SU-DHL-6 (cell line): ENCODE measurements at regions not wholly inside any gene's neighbourhood (a gene's known extent, or its start where the extent isn't known, plus 50 kb on each side); places are given as distances from the start of the nearest gene placed in this dataset.

Experiments
- H2AFZ ChIP-seq: fragments of 200-600 bp; sonication (generic); 2 replicates; pipeline ENCODE4 v1.6.1; 2014; ENCODE audit warnings: low read depth, mild to moderate bottlenecking, moderate library complexity, mixed read lengths, antibody characterized with exemption, low read length; ENCODE audit not compliant: severe bottlenecking
- H3F3A ChIP-seq: fragments of 200-600 bp; shearing (Covaris generic); 2 replicates; pipeline ENCODE4 v1.6.0; 2016; ENCODE audit warnings: antibody characterized with exemption, mild to moderate bottlenecking; ENCODE audit not compliant: insufficient read depth
- H3K27ac ChIP-seq: fragments of 200-600 bp; sonication (generic); 2 replicates; pipeline ENCODE4 v1.5.1; 2016; ENCODE audit warnings: low read depth, mild to moderate bottlenecking, low read length, moderate library complexity, mixed read lengths
- H3K27me3 ChIP-seq: fragments of 200-600 bp; sonication (generic), shearing (Covaris generic); 2 replicates; pipeline ENCODE4 v1.6.0; 2014; ENCODE audit warnings: mild to moderate bottlenecking, low read length
- H3K36me3 ChIP-seq: fragments of 200-600 bp; sonication (generic); 2 replicates; pipeline ENCODE4 v1.6.1; 2014; ENCODE audit warnings: mild to moderate bottlenecking, low read length, mixed read lengths
- H3K4me2 ChIP-seq: fragments of 300-600, 200-600 bp; shearing (Covaris generic), sonication (generic); 2 replicates; pipeline ENCODE4 v1.6.0; 2014; ENCODE audit warnings: low read length, low read depth, mild to moderate bottlenecking; ENCODE audit not compliant: poor library complexity, severe bottlenecking
- H3K4me3 ChIP-seq: fragments of 200-600 bp; sonication (generic); 2 replicates; pipeline ENCODE4 v1.5.1; 2014; ENCODE audit warnings: antibody characterized with exemption, low read length, mild to moderate bottlenecking, mixed read lengths; ENCODE audit not compliant: insufficient read depth, poor library complexity, severe bottlenecking
- H3K79me2 ChIP-seq: fragments of 200-600 bp; sonication (generic); 2 replicates; pipeline ENCODE4 v1.6.1; 2014; ENCODE audit warnings: mild to moderate bottlenecking, low read length, moderate library complexity; ENCODE audit not compliant: insufficient read depth
- H3K9ac ChIP-seq: fragments of 200-600 bp; sonication (generic); 2 replicates; pipeline ENCODE4 v1.7.0; 2014; ENCODE audit warnings: mild to moderate bottlenecking, low read length
- H3K9me2 ChIP-seq: fragments of 200-600 bp; sonication (generic); replicated peaks from 2 replicates; pipeline ENCODE4 v1.6.1; 2014; ENCODE audit warnings: low read length; ENCODE audit not compliant: insufficient read depth
- H3K9me3 ChIP-seq: fragments of 200-600 bp; sonication (generic); 2 replicates; pipeline ENCODE4 v1.6.1; 2014; ENCODE audit warnings: low read length, mixed read lengths; ENCODE audit not compliant: insufficient read depth
- H4K20me1 ChIP-seq: fragments of 200-600 bp; sonication (generic); 2 replicates; pipeline ENCODE4 v1.6.1; 2014; ENCODE audit warnings: low read depth, mild to moderate bottlenecking, antibody characterized with exemption, low read length, moderate library complexity, mixed read lengths
- CTCF ChIP-seq: fragments of 200-600 bp; sonication (generic); IDR thresholded peaks from one replicate; pipeline ENCODE4 v1.5.1; 2017; ENCODE audit warnings: antibody characterized with exemption, mild to moderate bottlenecking, low read length, moderate library complexity; ENCODE audit not compliant: insufficient read depth, poor library complexity, severe bottlenecking
- EZH2phosphoT487 ChIP-seq: fragments of 200-600 bp; sonication (generic), shearing (Covaris generic); conservative IDR thresholded peaks from 2 replicates; pipeline ENCODE4 v1.6.1; 2018; ENCODE audit warnings: mild to moderate bottlenecking, antibody characterized with exemption, low read length, moderate library complexity, mixed read lengths

DNA sequence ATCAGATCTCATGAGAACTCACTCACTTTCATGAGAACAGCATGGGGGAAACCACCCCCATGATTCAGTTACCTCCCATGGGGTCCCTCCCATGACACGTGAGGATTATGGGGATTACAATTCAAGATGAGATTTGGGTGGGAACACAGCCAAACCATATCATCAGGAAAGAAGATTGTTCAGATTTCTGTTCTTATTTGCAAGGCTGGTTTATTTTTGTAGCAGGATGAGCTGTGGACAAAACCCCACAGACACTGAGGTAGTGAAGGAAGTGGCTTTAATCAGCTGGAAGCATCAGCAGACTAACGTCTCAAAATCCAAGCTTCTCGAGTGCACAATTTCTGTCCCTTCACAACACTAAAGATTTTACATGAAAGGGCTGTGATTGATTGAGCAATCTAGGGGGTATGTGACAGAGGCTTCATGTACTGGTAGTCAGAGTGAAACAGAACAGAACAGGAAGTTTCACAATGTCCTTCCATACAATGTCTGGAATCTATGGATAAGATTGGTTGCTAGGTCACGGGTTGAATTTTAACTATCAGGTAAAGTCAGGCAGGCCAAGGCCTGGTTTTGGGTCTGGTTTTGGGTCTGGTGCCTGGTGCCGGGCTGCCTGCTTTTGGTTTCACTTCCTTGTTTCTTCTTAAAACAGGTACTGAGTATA lies 91.3 kb upstream of the ZNF366 start:
- no peaks in the 10 kb centered on the region for H3K36me3 ChIP-seq
- no peak overlapping the region for H2AFZ ChIP-seq
- H3K9me3 ChIP-seq = no peaks in the 10 kb centered on the region
- no peak overlapping the region for H3K27ac ChIP-seq
- H3K9me2 ChIP-seq = no peaks in the 10 kb centered on the region
- no peak overlapping the region for H3K9ac ChIP-seq
- no peaks in the 10 kb centered on the region for H3F3A ChIP-seq
- H3K4me2 ChIP-seq = no peak overlapping the region
- H3K79me2 ChIP-seq = no peaks in the 10 kb centered on the region
- no peaks in the 10 kb centered on the region for H3K27me3 ChIP-seq
- no peaks in the 10 kb centered on the region for H4K20me1 ChIP-seq
- no peak for TF ChIP-seq CTCF
- no peak for TF ChIP-seq EZH2phosphoT487
- no peak overlapping the region for H3K4me3 ChIP-seq

DNA sequence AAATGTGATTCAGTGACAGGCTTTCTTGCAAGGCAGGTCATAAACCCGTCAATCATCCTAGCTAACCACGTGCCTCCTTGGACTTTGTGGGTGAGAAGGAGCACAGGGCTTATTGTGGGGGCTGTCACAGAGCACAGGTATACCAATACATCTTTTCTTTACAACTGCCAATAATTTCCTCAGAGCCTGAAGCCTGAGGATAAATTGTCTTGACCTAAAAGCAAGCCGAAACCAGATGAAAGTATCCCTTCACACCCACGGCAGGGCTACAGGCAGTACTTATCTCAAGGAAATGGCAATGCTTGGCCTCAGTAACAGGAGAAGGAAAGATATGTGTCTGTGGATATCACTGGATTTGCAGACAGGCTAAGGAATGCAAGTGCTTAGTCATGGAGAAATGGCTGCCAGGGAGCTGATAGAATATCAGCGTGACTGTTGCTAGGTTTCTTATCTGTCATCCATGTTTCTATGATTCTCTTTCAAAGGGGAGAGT lies 90.3 kb upstream of the ZNF366 start:
- no peaks in the 10 kb centered on the region for H3K79me2 ChIP-seq
- H3K27ac ChIP-seq = no peak overlapping the region
- TF ChIP-seq CTCF (no peak), EZH2phosphoT487 (no peak)
- H3K4me2 ChIP-seq = no peak overlapping the region
- H2AFZ ChIP-seq = no peak overlapping the region
- no peaks in the 10 kb centered on the region for H3K27me3 ChIP-seq
- no peak overlapping the region for H3K9ac ChIP-seq
- no peak overlapping the region for H3K4me3 ChIP-seq
- H3K36me3 ChIP-seq = no peaks in the 10 kb centered on the region
- H3F3A ChIP-seq = no peaks in the 10 kb centered on the region
- H3K9me3 ChIP-seq = no peaks in the 10 kb centered on the region
- H4K20me1 ChIP-seq = no peaks in the 10 kb centered on the region
- no peaks in the 10 kb centered on the region for H3K9me2 ChIP-seq

DNA sequence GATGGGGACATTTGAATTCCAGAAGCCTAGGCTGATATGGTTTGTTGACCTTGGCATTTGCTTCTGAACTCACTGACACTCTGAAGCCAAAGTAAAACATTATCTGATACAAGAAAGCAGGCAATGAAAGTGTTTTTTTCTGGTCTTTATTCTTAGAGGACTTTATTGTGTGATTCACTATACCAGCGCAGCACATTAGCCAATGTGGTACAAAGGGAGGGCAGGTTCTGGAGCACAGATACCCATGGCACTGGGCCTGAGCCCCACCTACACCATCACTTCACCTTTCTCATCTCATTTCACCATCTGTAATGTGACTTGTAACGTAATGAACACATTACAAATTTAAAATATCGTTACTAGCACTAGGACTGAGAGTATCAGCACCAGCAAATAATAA lies 89.7 kb upstream of the ZNF366 start:
- H3K27me3 ChIP-seq = no peaks in the 10 kb centered on the region
- no peaks in the 10 kb centered on the region for H4K20me1 ChIP-seq
- no peaks in the 10 kb centered on the region for H3F3A ChIP-seq
- TF ChIP-seq EZH2phosphoT487 (no peak), CTCF (no peak)
- no peaks in the 10 kb centered on the region for H3K9me3 ChIP-seq
- H3K4me3 ChIP-seq = no peak overlapping the region
- no peak overlapping the region for H2AFZ ChIP-seq
- no peak overlapping the region for H3K4me2 ChIP-seq
- H3K9me2 ChIP-seq = no peaks in the 10 kb centered on the region
- H3K79me2 ChIP-seq = no peaks in the 10 kb centered on the region
- H3K36me3 ChIP-seq = no peaks in the 10 kb centered on the region
- no peak overlapping the region for H3K27ac ChIP-seq
- H3K9ac ChIP-seq = no peak overlapping the region
